Ascending aorta (tissue), 2 donors: ENCODE measurements at regions not wholly inside any gene's neighbourhood (a gene's known extent, or its start where the extent isn't known, plus 50 kb on each side); places are given as distances from the start of the nearest gene placed in this dataset.

ENCODE experiments used
- DNase-seq, 2 donors: peaks; one replicate each; pipeline ENCODE4 v3.0.0-alpha.2; 2019; ENCODE audit warnings: low spot score in 2 of 2
- H3K27ac ChIP-seq, 2 donors: fragments of 200-600 bp; sonication (generic); one replicate each; pipeline ENCODE4 v1.5.1; 2016 to 2017; ENCODE audit warnings: mild to moderate bottlenecking in 1 of 2
- H3K27me3 ChIP-seq: fragments of 200-600 bp; sonication (generic); one replicate; pipeline ENCODE4 v1.5.1; 2017
- H3K36me3 ChIP-seq, 2 donors: fragments of 200-600 bp; sonication (generic); one replicate each; pipeline ENCODE4 v1.5.1; 2016
- H3K4me1 ChIP-seq, 2 donors: fragments of 200-600 bp; sonication (generic); one replicate each; pipeline ENCODE4 v1.5.1; 2016 to 2017; ENCODE audit warnings: mild to moderate bottlenecking in 1 of 2
- H3K4me3 ChIP-seq, 2 donors: fragments of 200-600 bp; sonication (generic); one replicate each; pipeline ENCODE4 v1.5.1; 2016 to 2017; ENCODE audit warnings: mild to moderate bottlenecking in 1 of 2
- H3K9me3 ChIP-seq, 2 donors: fragments of 200-600 bp; sonication (generic); one replicate each; pipeline ENCODE4 v1.5.1; 2016
- intact Hi-C: fragments of 100-400 bp; cut with DNase I; formaldehyde crosslinking; loops from one replicate; pipeline ENCODE4 v1.15.1; 2023
- TF ChIP-seq, protein P1 (sequence below), 3 experiments: fragments of 200-600 bp in 2 of 3; fragments of 450-650 bp in 1 of 3; sonication (generic) in 2 of 3; IDR thresholded peaks; one replicate each; pipeline ENCODE4 v1.5.1; 2016 to 2019; ENCODE audit warnings: antibody characterized with exemption in 3 of 3, mild to moderate bottlenecking in 1 of 3, moderate library complexity in 1 of 3

DNA sequence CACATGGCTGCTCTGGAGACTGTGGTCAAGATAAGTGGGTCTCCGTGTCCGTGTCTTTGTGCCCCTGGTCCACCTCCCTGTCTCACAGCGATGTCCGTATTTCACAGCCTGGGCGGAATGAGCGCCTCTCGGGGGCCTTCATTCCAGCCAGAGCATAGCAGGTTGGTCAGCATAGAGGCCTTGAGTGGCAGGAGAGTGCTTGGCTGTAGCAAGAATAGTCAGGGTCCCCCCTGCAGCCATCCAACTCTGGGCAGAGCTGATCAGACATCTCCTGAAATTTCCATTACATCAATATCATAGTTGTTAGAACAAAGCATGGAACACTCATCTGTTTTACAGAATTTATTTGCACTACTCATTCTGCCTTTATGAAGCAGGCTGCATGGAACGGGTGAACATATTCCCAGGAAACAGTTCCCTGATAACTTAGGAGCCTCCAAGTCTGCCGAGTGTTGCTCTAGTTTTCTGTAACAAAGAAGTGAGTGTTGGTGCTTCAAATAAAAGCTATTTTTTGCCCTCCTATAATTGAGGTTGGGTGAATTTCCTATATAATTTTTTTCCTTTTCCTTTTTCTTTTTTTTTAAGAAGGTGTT is 255.3 kb downstream of the INHBA start:
- no peak for DNase-seq
- intact Hi-C loops: loop anchor here (2.0 kb wide), 1 partner anchor 249 kb away; no protein-coding TSS in a partner anchor
- TF ChIP-seq, protein P1, sequence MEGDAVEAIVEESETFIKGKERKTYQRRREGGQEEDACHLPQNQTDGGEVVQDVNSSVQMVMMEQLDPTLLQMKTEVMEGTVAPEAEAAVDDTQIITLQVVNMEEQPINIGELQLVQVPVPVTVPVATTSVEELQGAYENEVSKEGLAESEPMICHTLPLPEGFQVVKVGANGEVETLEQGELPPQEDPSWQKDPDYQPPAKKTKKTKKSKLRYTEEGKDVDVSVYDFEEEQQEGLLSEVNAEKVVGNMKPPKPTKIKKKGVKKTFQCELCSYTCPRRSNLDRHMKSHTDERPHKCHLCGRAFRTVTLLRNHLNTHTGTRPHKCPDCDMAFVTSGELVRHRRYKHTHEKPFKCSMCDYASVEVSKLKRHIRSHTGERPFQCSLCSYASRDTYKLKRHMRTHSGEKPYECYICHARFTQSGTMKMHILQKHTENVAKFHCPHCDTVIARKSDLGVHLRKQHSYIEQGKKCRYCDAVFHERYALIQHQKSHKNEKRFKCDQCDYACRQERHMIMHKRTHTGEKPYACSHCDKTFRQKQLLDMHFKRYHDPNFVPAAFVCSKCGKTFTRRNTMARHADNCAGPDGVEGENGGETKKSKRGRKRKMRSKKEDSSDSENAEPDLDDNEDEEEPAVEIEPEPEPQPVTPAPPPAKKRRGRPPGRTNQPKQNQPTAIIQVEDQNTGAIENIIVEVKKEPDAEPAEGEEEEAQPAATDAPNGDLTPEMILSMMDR (IDR thresholded peaks at IDR 0.05): no peak
- no peaks in the 10 kb centered on the region for H3K36me3 ChIP-seq
- H3K9me3 ChIP-seq: no peaks in the 10 kb centered on the region
- H3K27ac ChIP-seq: peak overlapping the region; percentile 66 to 78
- no peaks in the 10 kb centered on the region for H3K27me3 ChIP-seq
- peaks cover 3 to 26% of the 10 kb centered on the region in 2 donors for H3K4me1 ChIP-seq
- H3K4me3 ChIP-seq: no peak overlapping the region

DNA sequence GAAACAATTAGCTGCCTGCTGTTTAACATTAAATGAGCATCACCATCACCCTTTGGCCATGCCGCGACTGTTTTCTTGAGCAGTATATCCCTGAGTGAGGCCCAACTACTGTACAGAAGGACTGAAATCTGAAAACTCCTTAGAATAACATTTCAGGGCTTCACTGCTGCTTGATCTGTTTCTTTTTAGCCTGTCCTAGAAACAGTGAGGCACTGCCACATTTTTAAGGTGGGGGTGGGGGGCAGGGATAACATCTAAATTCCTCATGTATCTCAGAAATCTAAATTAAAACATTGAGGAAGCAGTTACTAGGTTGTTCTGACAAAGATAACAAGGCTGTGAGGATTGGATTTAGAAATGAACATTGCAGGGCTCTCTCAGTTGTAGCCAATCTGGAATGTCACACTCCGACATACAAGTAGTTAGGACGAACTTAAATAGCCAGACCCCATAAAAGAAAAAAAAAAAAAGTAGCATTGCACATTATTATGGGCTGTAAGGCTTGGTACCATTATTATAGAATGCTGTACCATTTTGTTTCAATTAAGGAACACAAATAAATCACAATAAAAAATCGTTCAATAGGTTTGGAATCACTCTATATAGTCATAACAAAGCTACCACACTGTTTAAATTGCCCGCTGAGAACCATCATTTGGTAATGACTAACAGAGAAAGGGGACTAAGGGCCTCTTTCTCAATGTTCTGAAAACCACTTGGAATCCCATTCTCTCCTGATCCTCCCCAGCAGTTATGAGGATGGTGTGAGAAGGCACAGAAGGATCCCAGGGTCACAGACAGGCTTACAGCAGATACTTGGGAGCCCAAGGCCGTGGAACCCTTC is 256.1 kb downstream of the INHBA start:
- no peaks in the 10 kb centered on the region for H3K36me3 ChIP-seq
- DNase-seq: no peak

DNA sequence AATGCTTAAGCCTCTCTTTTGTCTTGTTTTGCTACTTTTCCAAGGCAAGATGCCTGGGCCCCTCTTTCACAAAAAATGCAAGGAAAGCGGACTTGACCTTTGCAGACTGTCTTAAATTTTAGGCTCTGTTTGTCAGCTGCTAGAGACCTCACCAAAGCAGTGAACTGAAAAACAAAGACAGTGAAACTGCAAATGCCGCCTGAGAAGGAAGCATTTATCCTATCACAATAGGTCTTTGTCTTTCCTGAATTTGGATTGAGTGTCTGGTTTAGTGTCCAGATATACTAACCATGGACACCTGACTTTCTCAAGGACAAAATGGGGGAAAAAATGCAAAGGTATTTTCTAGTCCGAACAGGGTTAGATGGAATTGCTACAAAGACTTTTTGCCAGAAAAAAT is 256.9 kb downstream of the INHBA start:
- Histone ChIP-seq H3K36me3 (no peaks in the 10 kb centered on the region), H3K27me3 (no peaks in the 10 kb centered on the region), H3K4me3 (no peak overlapping the region), H3K27ac (no peak overlapping the region), H3K9me3 (no peaks in the 10 kb centered on the region), H3K4me1 (peaks cover 3 to 26% of the 10 kb centered on the region in 2 donors)
- TF ChIP-seq, protein P1 (IDR thresholded peaks at IDR 0.05): no peak
- DNase-seq: no peak
- intact Hi-C loops: loop anchor here (2.0 kb wide), 1 partner anchor 251 kb away; no protein-coding TSS in a partner anchor

More for the DNA sequence above, 256.1 kb downstream of the INHBA start:
- Histone ChIP-seq H3K9me3 (no peaks in the 10 kb centered on the region), H3K27me3 (no peaks in the 10 kb centered on the region), H3K4me3 (no peak overlapping the region), H3K27ac (peak overlapping the region; percentile 66 to 78), H3K4me1 (peaks cover 3 to 26% of the 10 kb centered on the region in 2 donors)
- intact Hi-C loops: loop anchor here (2.0 kb wide), 1 partner anchor 250 kb away; no protein-coding TSS in a partner anchor
- TF ChIP-seq, protein P1 (IDR thresholded peaks at IDR 0.05): no peak

DNA sequence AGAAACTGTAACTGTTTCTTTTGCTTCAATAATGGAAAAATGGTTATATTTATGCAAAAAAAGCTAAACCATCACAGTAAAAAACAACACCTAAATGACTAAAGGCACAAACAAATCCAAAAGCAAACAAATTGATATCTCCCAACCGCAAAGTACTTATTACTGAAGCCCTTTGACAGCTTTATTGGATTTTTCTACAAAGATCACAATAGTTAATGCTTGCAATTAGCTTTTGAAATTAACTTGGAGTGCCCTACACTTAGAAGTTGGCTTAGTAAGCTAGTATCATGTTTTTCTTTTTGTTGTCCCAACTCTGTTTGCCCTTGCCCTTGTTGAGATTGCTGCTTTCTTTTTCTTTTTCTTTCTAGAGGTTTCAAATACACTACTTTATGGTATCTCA is 257.5 kb downstream of the INHBA start:
- TF ChIP-seq, protein P1 (IDR thresholded peaks at IDR 0.05): no peak
- intact Hi-C loops: no loop called here
- no peak overlapping the region for H3K27ac ChIP-seq
- H3K4me3 ChIP-seq: no peak overlapping the region
- peaks cover 3 to 26% of the 10 kb centered on the region in 2 donors for H3K4me1 ChIP-seq
- no peaks in the 10 kb centered on the region for H3K9me3 ChIP-seq
- H3K27me3 ChIP-seq: no peaks in the 10 kb centered on the region
- DNase-seq: no peak
- H3K36me3 ChIP-seq: no peaks in the 10 kb centered on the region

DNA sequence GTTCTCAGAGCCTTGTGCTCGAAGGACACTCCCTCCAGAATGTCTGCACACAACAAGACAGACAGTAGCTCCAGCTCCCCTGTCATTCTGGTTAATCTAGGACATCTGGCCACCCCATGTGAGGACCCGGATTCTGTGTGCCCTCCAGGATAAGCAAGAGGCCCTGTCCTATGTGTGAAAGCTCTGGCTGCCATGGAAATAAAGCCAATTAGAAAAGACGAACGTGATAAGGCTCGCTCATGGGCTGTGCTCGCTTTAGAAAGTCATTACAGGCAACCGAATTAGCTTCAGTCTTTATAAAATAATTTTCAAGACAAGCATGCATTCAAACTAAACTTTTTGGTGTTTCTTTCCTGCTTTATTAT is 263.4 kb downstream of the INHBA start:
- intact Hi-C loops: no loop called here
- no peaks in the 10 kb centered on the region for H3K36me3 ChIP-seq
- no peak overlapping the region for H3K4me3 ChIP-seq
- DNase-seq: no peak
- no peaks in the 10 kb centered on the region for H3K9me3 ChIP-seq
- H3K4me1 ChIP-seq: peaks cover 0 to 12% of the 10 kb centered on the region in 2 donors
- no peaks in the 10 kb centered on the region for H3K27me3 ChIP-seq
- no peak overlapping the region for H3K27ac ChIP-seq
- TF ChIP-seq, protein P1 (IDR thresholded peaks at IDR 0.05): no peak
